H1 (cell line): ENCODE measurements at regions not wholly inside any gene's neighbourhood (a gene's known extent, or its start where the extent isn't known, plus 50 kb on each side); places are given as distances from the start of the nearest gene placed in this dataset.

ENCODE experiments used
- CTCF ChIA-PET: fragments of 300-600 bp; sonication (Branson Sonifier 250); formaldehyde crosslinking; loops from one replicate; lab custom pipeline; 2021; ENCODE audit not compliant: partially characterized antibody; lab: Charles Lee
- POLR2A ChIA-PET: fragments of 300-600 bp; sonication (Branson Sonifier 250); formaldehyde crosslinking; loops from one replicate; lab custom pipeline; 2021; ENCODE audit warnings: inconsistent platforms; ENCODE audit not compliant: partially characterized antibody; lab: Charles Lee
- DNase-seq, 2 experiments: peaks; one replicate each; pipeline versions ENCODE4 v3.0.0 to v3.0.0-alpha.2; 2010 to 2022; ENCODE audit warnings: low spot score in 2 of 2, low read depth in 1 of 2, mixed read lengths in 1 of 2
- FAIRE-seq: peaks from 2 replicates; lab custom pipeline; 2011; peaks lifted over from hg19 to GRCh38; lab: Jason Lieb, UNC
- H2AFZ ChIP-seq: 2 replicates; pipeline ENCODE4 v1.8.1; 2012; ENCODE audit warnings: low read length, inconsistent platforms
- H2AK5ac ChIP-seq: 2 replicates; pipeline ENCODE4 v1.6.1; 2013; ENCODE audit warnings: low read depth, low read length
- H2BK120ac ChIP-seq: replicated peaks from 2 replicates; pipeline ENCODE3; 2013; ENCODE audit warnings: low read depth, low read length, inconsistent platforms
- H2BK12ac ChIP-seq: 2 replicates; pipeline ENCODE4 v1.6.1; 2013; ENCODE audit warnings: low read depth, low read length
- H2BK15ac ChIP-seq: 2 replicates; pipeline ENCODE4 v1.6.1; 2013; ENCODE audit warnings: low read length
- H2BK20ac ChIP-seq: 2 replicates; pipeline ENCODE4 v1.6.1; 2013; ENCODE audit warnings: low read length
- H2BK5ac ChIP-seq: 2 replicates; pipeline ENCODE4 v1.6.1; 2013; ENCODE audit warnings: low read depth, low read length
- H3K14ac ChIP-seq: 2 replicates; pipeline ENCODE4 v1.6.1; 2013; ENCODE audit warnings: inconsistent platforms; ENCODE audit not compliant: insufficient read length
- H3K18ac ChIP-seq: 2 replicates; pipeline ENCODE4 v1.6.1; 2013; ENCODE audit warnings: low read length; ENCODE audit errors: extremely low read depth
- H3K23ac ChIP-seq: 2 replicates; pipeline ENCODE4 v1.6.1; 2013; ENCODE audit warnings: inconsistent platforms; ENCODE audit not compliant: insufficient read length
- H3K23me2 ChIP-seq: 2 replicates; pipeline ENCODE4 v1.6.1; 2013; ENCODE audit warnings: low read depth, low read length
- H3K27ac ChIP-seq: 2 replicates; pipeline ENCODE4 v1.6.1; 2011; ENCODE audit warnings: low read depth, low read length, inconsistent platforms
- H3K27me3 ChIP-seq, 4 experiments: replicated peaks in 1 of 4; 1 replicate in 1 of 4; 2 replicates in 3 of 4; pipeline versions ENCODE4 v1.6.1 to v1.8.1; 2011 to 2013; ENCODE audit warnings: low read length in 3 of 4, mild to moderate bottlenecking in 3 of 4, inconsistent platforms in 2 of 4, mixed read lengths in 2 of 4, moderate library complexity in 1 of 4; ENCODE audit not compliant: control insufficient read depth in 3 of 4, insufficient read depth in 3 of 4; ENCODE audit errors: extremely low read depth in 1 of 4
- H3K36me3 ChIP-seq, 4 experiments: 2 replicates each; pipeline versions ENCODE4 v1.6.1 to v1.8.1; 2011 to 2013; ENCODE audit warnings: mild to moderate bottlenecking in 4 of 4, low read length in 3 of 4, moderate library complexity in 2 of 4, control low read depth in 1 of 4, inconsistent platforms in 1 of 4; ENCODE audit not compliant: insufficient read depth in 4 of 4, control insufficient read depth in 2 of 4
- H3K4ac ChIP-seq: replicated peaks from 2 replicates; pipeline ENCODE3; 2013; ENCODE audit warnings: low read length, low read depth, mixed read lengths, inconsistent platforms; ENCODE audit not compliant: insufficient read length
- H3K4me1 ChIP-seq, 4 experiments: replicated peaks in 1 of 4; 1 replicate in 1 of 4; 2 replicates in 3 of 4; pipeline versions ENCODE4 v1.6.1 to v1.8.1; 2011 to 2013; ENCODE audit warnings: low read length in 3 of 4, inconsistent platforms in 2 of 4, mixed read lengths in 1 of 4; ENCODE audit not compliant: insufficient read depth in 4 of 4, control insufficient read depth in 3 of 4
- H3K4me2 ChIP-seq, 2 experiments: 2 replicates each; pipeline versions ENCODE4 v1.6.1 to v1.8.1; 2011 to 2013; ENCODE audit warnings: low read depth in 2 of 2, low read length in 2 of 2, control low read depth in 1 of 2, inconsistent platforms in 1 of 2, mild to moderate bottlenecking in 1 of 2; ENCODE audit not compliant: insufficient read depth in 1 of 2
- H3K4me3 ChIP-seq, 4 experiments: fragments of 200-600, 300-600 bp in 1 of 4; sonication (generic), shearing (Covaris generic), sonication (Bioruptor Twin) in 1 of 4; 2 replicates each; pipeline versions ENCODE4 v1.5.1 to v1.8.1; 2011 to 2016; ENCODE audit warnings: low read length in 4 of 4, low read depth in 3 of 4, control low read depth in 2 of 4, inconsistent platforms in 2 of 4, mild to moderate bottlenecking in 2 of 4, mixed read lengths in 1 of 4, moderate library complexity in 1 of 4; ENCODE audit not compliant: insufficient read depth in 2 of 4; ENCODE audit errors: extremely low read depth in 1 of 4
- H3K56ac ChIP-seq: replicated peaks from 2 replicates; pipeline ENCODE3; 2013; ENCODE audit warnings: low read depth, mild to moderate bottlenecking, mixed read lengths, low read length, inconsistent platforms; ENCODE audit not compliant: insufficient read length
- H3K79me1 ChIP-seq: 2 replicates; pipeline ENCODE4 v1.6.1; 2013; ENCODE audit warnings: low read depth, low read length, control low read depth
- H3K79me2 ChIP-seq, 2 experiments: 2 replicates each; pipeline versions ENCODE4 v1.6.1 to v1.8.1; 2012 to 2013; ENCODE audit warnings: low read length in 2 of 2, mild to moderate bottlenecking in 2 of 2, inconsistent platforms in 1 of 2; ENCODE audit not compliant: insufficient read depth in 2 of 2, control insufficient read depth in 1 of 2
- H3K9ac ChIP-seq, 4 experiments: replicated peaks in 1 of 4; 1 replicate in 1 of 4; 2 replicates in 3 of 4; pipeline versions ENCODE4 v1.6.1 to v1.8.1; 2011 to 2013; ENCODE audit warnings: low read depth in 3 of 4, low read length in 3 of 4, control low read depth in 2 of 4, mild to moderate bottlenecking in 2 of 4, moderate library complexity in 2 of 4, inconsistent platforms in 1 of 4; ENCODE audit errors: extremely low read depth in 1 of 4
- H3K9me3 ChIP-seq, 2 experiments: 2 replicates each; pipeline versions ENCODE4 v1.6.1 to v1.8.1; 2012 to 2013; ENCODE audit warnings: mild to moderate bottlenecking in 2 of 2, moderate library complexity in 2 of 2, control low read depth in 1 of 2, inconsistent platforms in 1 of 2, low read depth in 1 of 2, low read length in 1 of 2, mixed read lengths in 1 of 2; ENCODE audit not compliant: insufficient read depth in 2 of 2
- H4K20me1 ChIP-seq, 2 experiments: replicated peaks in 1 of 2; 2 replicates each; pipeline versions ENCODE3 to v1.8.1; 2011 to 2013; ENCODE audit warnings: inconsistent platforms in 2 of 2, low read length in 2 of 2, mild to moderate bottlenecking in 1 of 2; ENCODE audit not compliant: insufficient read depth in 2 of 2, control insufficient read depth in 1 of 2
- H4K5ac ChIP-seq: 2 replicates; pipeline ENCODE4 v1.6.1; 2013; ENCODE audit warnings: low read length, low read depth, mixed read lengths, inconsistent platforms; ENCODE audit not compliant: insufficient read length
- H4K8ac ChIP-seq: 2 replicates; pipeline ENCODE4 v1.8.0; 2013; ENCODE audit warnings: mild to moderate bottlenecking, moderate library complexity, low read length, inconsistent platforms; ENCODE audit not compliant: insufficient read depth; ENCODE audit errors: extremely low read depth
- H4K91ac ChIP-seq: replicated peaks from 2 replicates; pipeline ENCODE3; 2013; ENCODE audit warnings: low read length, mixed read lengths, inconsistent platforms; ENCODE audit not compliant: insufficient read length
- SIN3A ChIP-seq, 2 experiments: IDR thresholded peaks in 1 of 2; conservative IDR thresholded peaks in 1 of 2; 2 replicates each; pipeline ENCODE4 v1.6.1; 2011 to 2012; ENCODE audit warnings: low read length in 2 of 2, improper control_type of control experiment in 1 of 2, low read depth in 1 of 2, mild to moderate bottlenecking in 1 of 2
- WGBS, 2 experiments: shearing (Covaris generic) in 1 of 2; methylation state at CpG; one replicate each; pipeline versions ENCODE4 v1.1.6 to v1.1.7; 2013 to 2015; ENCODE audit warnings: low lambda C conversion rate in 2 of 2, mixed read lengths in 2 of 2, inconsistent platforms in 1 of 2, low coverage in 1 of 2, missing lambda C conversion rate in 1 of 2; ENCODE audit not compliant: insufficient replicate concordance in 2 of 2, insufficient coverage in 1 of 2, insufficient read length in 1 of 2; ENCODE audit errors: extremely low coverage in 1 of 2, missing lambda C conversion rate in 1 of 2; 5-methylcytosine and 5-hydroxymethylcytosine counted together
- TF ChIP-seq, protein P1 (sequence below): IDR thresholded peaks from 2 replicates; pipeline ENCODE4 v1.6.1; 2011; ENCODE audit warnings: low read depth, mild to moderate bottlenecking, low read length; ENCODE audit not compliant: insufficient read depth

GRCh38 chrX:131741103-131741581 is 197.3 kb downstream of the OR13H1 start:
- no peak for FAIRE-seq
- H3K4me2 ChIP-seq = no peak overlapping the region
- CTCF ChIA-PET = no interaction called here

More at GRCh38 chrX:131741103-131741581, 197.3 kb downstream of the OR13H1 start:
- H3K79me2 ChIP-seq = no peaks in the 10 kb centered on the region
- no peak overlapping the region for H3K56ac ChIP-seq
- no peaks in the 10 kb centered on the region for H3K23me2 ChIP-seq
- H2BK15ac ChIP-seq = no peak overlapping the region
- no peak overlapping the region for H3K27ac ChIP-seq
- no peak overlapping the region for H3K9ac ChIP-seq
- H3K23ac ChIP-seq = no peak overlapping the region
- H2AK5ac ChIP-seq = no peak overlapping the region
- TF ChIP-seq, protein P1, sequence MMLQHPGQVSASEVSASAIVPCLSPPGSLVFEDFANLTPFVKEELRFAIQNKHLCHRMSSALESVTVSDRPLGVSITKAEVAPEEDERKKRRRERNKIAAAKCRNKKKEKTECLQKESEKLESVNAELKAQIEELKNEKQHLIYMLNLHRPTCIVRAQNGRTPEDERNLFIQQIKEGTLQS = no peak
- no peak for TF ChIP-seq SIN3A (conservative IDR thresholded peaks at IDR 0.05 in 1 of 2, IDR thresholded peaks at IDR 0.05 in 1 of 2; ENCODE audit: low read depth in 1 of 2, low read length in 2 of 2)
- TF ChIP-seq, all 59 proteins: peak for 0
- Histone ChIP-seq H2AFZ (no peak overlapping the region), H3K27me3 (no peaks in the 10 kb centered on the region), H3K4me3 (no peak overlapping the region), H2BK120ac (no peak overlapping the region), H3K4me1 (no peaks in the 10 kb centered on the region), H4K91ac (no peak overlapping the region), H3K9me3 (no peaks in the 10 kb centered on the region), H4K5ac (no peak overlapping the region), H4K20me1 (no peaks in the 10 kb centered on the region), H3K36me3 (peaks cover 2 to 53% (median 26%) of the 10 kb centered on the region in 4 experiments), H3K79me1 (no peaks in the 10 kb centered on the region), H2BK12ac (no peak overlapping the region), H2BK5ac (no peak overlapping the region), H2BK20ac (no peak overlapping the region), H4K8ac (no peak overlapping the region), H3K4ac (no peak overlapping the region), H3K14ac (no peak overlapping the region), H3K18ac (no peak overlapping the region)
- POLR2A ChIA-PET = no interaction called here
- 97% methylated on average over 12 of the region's 12 CpGs; no CpG with 5 or more reads in 1 of the 2 experiments for WGBS, 2 experiments
- no peak for DNase-seq
